GM23248 (cell line): ENCODE measurements at regions not wholly inside any gene's neighbourhood (a gene's known extent, or its start where the extent isn't known, plus 50 kb on each side); places are given as distances from the start of the nearest gene placed in this dataset.

Experiments used
- DNase-seq: peaks from one replicate; pipeline ENCODE4 v3.0.0-alpha.2; 2015
- H2AFZ ChIP-seq: fragments of 200-600 bp; sonication (generic); 2 replicates; pipeline ENCODE4 v1.6.1; 2016; ENCODE audit warnings: antibody characterized with exemption
- H3F3A ChIP-seq: fragments of 200-600 bp; sonication (generic); 2 replicates; pipeline ENCODE4 v1.6.1; 2016; ENCODE audit warnings: mild to moderate bottlenecking, antibody characterized with exemption, mixed run types; ENCODE audit not compliant: insufficient read depth
- H3K27ac ChIP-seq: fragments of 200-600 bp; sonication (generic); 2 replicates; pipeline ENCODE4 v1.5.1; 2016; ENCODE audit warnings: mild to moderate bottlenecking
- H3K27me3 ChIP-seq: fragments of 200-600 bp; sonication (generic); replicated peaks from 2 replicates; pipeline ENCODE4 v1.6.1; 2016; ENCODE audit warnings: mild to moderate bottlenecking; ENCODE audit not compliant: insufficient read depth
- H3K36me3 ChIP-seq: fragments of 200-600 bp; sonication (generic); 2 replicates; pipeline ENCODE4 v1.6.1; 2016; ENCODE audit warnings: low read depth, mild to moderate bottlenecking
- H3K4me1 ChIP-seq: fragments of 200-600 bp; sonication (generic); 2 replicates; pipeline ENCODE4 v1.6.1; 2016; ENCODE audit warnings: mild to moderate bottlenecking; ENCODE audit not compliant: insufficient read depth
- H3K4me2 ChIP-seq: fragments of 200-600 bp; sonication (generic); one replicate; pipeline ENCODE4 v1.6.1; 2016; ENCODE audit warnings: mild to moderate bottlenecking; ENCODE audit not compliant: unreplicated experiment
- H3K4me3 ChIP-seq: fragments of 200-600 bp; sonication (generic); 2 replicates; pipeline ENCODE4 v1.5.1; 2016; ENCODE audit warnings: mild to moderate bottlenecking
- H3K79me2 ChIP-seq: fragments of 200-600 bp; sonication (generic); 2 replicates; pipeline ENCODE4 v1.6.1; 2016; ENCODE audit warnings: mild to moderate bottlenecking; ENCODE audit not compliant: insufficient read depth
- H3K9ac ChIP-seq: fragments of 200-600 bp; sonication (generic); 2 replicates; pipeline ENCODE4 v1.6.1; 2016; ENCODE audit warnings: mild to moderate bottlenecking
- H3K9me2 ChIP-seq: fragments of 200-600 bp; sonication (generic); 2 replicates; pipeline ENCODE4 v1.6.1; 2016; ENCODE audit warnings: mixed run types, mild to moderate bottlenecking, moderate library complexity; ENCODE audit not compliant: insufficient read depth
- H3K9me3 ChIP-seq: fragments of 200-600 bp; sonication (generic); one replicate; pipeline ENCODE4 v1.6.1; 2017; ENCODE audit warnings: low read depth
- H4K20me1 ChIP-seq: fragments of 200-600 bp; sonication (generic); 2 replicates; pipeline ENCODE4 v1.6.0; 2016; ENCODE audit not compliant: insufficient read depth
- EZH2 ChIP-seq: fragments of 200-600 bp; sonication (generic); IDR thresholded peaks from 2 replicates; pipeline ENCODE4 v1.6.1; 2018; ENCODE audit warnings: antibody characterized with exemption, mild to moderate bottlenecking; ENCODE audit not compliant: insufficient read depth, poor library complexity, severe bottlenecking
- EZH2phosphoT487 ChIP-seq: fragments of 200-600 bp; sonication (generic); IDR thresholded peaks from 2 replicates; pipeline ENCODE4 v1.6.1; 2018; ENCODE audit warnings: antibody characterized with exemption, moderate library complexity, mild to moderate bottlenecking, low read depth; ENCODE audit not compliant: insufficient read depth
- WGBS, 2 experiments: methylation state at CpG; one replicate each; pipeline ENCODE4 v1.1.6; 2015 to 2017; ENCODE audit warnings: low lambda C conversion rate in 2 of 2, low coverage in 1 of 2; ENCODE audit errors: missing lambda C conversion rate in 2 of 2; 5-methylcytosine and 5-hydroxymethylcytosine counted together
- in situ Hi-C: fragments of 300-500 bp; cut with MboI; formaldehyde crosslinking; loops from 2 replicates; pipeline ENCODE4 v1.15.0; 2020

DNA sequence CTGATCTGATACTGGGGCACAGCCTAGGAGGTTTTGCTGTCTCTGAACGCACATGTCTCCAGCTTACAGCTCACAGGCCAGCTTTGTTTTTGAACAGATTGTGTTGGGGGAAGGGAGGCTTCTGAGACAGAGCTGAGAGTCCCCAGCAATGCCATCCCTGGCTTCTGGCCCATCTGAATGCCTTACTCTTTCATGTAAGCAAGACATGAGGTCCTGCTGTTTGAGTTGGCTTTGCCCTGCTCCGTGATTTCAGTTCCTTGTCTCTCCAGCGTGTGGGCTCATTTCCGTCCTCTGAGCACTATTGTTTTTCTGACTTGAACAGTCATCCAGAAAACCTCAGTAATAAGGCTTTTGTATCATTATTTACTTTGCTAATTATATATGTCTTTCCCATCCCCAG is 194.9 kb upstream of the TNP1 start:
- Histone ChIP-seq H3F3A (peaks cover 17% of the 10 kb centered on the region; the same call in 1 of the 2 replicates), H3K9ac (no peak overlapping the region), H3K9me2 (no peaks in the 10 kb centered on the region), H2AFZ (peak overlapping the region; percentile 71), H4K20me1 (no peaks in the 10 kb centered on the region), H3K79me2 (no peaks in the 10 kb centered on the region), H3K36me3 (no peaks in the 10 kb centered on the region), H3K9me3 (no peaks in the 10 kb centered on the region), H3K27me3 (no peaks in the 10 kb centered on the region), H3K4me3 (no peak overlapping the region), H3K4me2 (peak overlapping the region; percentile 16), H3K4me1 (peaks cover 25% of the 10 kb centered on the region), H3K27ac (0 out of 2 replicates have a peak overlapping the region, but pooled peaks have one; percentile 12)
- WGBS, 2 experiments, result 13 to 18% methylated on average over 4 of the region's 4 CpGs
- TF ChIP-seq EZH2 (no peak), EZH2phosphoT487 (no peak)
- in situ Hi-C loops, result no loop called here
- peak; percentile 62 for DNase-seq

DNA sequence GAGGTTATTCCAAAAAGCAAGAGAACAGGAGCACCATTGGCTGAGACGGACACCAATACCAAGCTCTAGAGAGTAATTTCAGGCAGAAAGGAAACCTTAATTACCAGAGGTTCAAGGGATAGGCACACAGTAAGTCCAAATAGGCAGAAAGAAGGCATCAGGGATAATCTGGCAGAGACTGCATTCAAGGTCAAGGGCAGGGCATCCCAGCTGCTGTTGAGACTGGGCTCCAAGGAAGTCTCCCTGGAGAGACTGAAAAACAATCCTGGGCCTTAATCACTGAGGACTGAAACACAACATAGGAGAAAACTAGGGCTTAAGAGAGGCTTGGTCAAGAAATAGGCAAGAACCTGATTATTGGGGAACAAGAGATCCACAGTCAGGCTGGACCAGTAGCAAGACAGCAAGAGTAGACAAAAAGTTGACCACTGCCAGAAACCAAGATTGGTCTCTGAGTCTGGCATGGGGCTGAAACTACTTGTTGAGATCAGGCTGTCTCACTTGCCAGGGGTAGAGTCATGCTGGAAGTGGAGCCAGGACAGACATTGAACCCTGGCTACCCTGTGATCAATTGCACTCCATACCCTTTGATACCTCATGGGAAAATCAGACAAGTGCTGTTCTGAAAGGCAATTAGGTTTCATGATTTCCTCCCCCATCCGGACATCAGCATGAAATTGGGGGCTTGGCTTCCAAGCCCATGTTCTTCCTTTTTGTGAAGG is 193.2 kb upstream of the TNP1 start:
- TF ChIP-seq EZH2phosphoT487 (no peak), EZH2 (no peak)
- Histone ChIP-seq H3K27me3 (0 out of 2 replicates have a peak, but pooled peaks cover 6% of the 10 kb centered on the region), H3F3A (peaks cover 17% of the 10 kb centered on the region; the same call in 1 of the 2 replicates), H2AFZ (no peak overlapping the region), H3K27ac (no peak overlapping the region), H3K9me2 (no peaks in the 10 kb centered on the region), H3K36me3 (no peaks in the 10 kb centered on the region), H3K9ac (no peak overlapping the region), H3K79me2 (no peaks in the 10 kb centered on the region), H3K9me3 (no peaks in the 10 kb centered on the region), H4K20me1 (no peaks in the 10 kb centered on the region), H3K4me2 (no peak overlapping the region), H3K4me3 (no peak overlapping the region), H3K4me1 (peaks cover 17% of the 10 kb centered on the region)
- in situ Hi-C loops, result no loop called here
- no peak for DNase-seq
- WGBS, 2 experiments, result 96 to 97% methylated on average over 2 of the region's 2 CpGs

DNA sequence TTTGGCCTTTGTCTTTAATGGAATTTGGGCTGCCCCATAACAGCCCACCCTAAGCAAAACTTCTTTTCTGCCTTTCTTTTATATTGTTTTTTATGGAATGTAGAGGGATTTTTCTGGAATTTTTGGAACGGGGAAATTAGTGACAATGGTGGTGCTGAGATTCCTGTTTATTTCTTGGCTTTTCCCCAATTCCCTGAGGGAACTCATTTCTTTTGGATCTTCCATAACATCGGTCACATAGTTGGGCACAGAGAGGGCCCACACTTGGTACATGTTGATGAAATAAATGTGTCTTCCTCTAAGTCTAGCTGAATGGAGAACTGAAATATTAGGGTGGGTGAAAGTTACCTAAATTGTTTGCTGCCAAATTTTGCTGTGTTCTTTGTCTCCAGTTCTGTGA is 191.6 kb upstream of the TNP1 start:
- Histone ChIP-seq H3K27ac (no peak overlapping the region), H3K9me2 (no peaks in the 10 kb centered on the region), H3K36me3 (no peaks in the 10 kb centered on the region), H4K20me1 (no peaks in the 10 kb centered on the region), H3K4me2 (no peak overlapping the region), H3K79me2 (no peaks in the 10 kb centered on the region), H2AFZ (no peak overlapping the region), H3K9ac (no peak overlapping the region), H3K4me3 (no peak overlapping the region), H3K9me3 (no peaks in the 10 kb centered on the region), H3K4me1 (peaks cover 17% of the 10 kb centered on the region), H3F3A (peaks cover 17% of the 10 kb centered on the region; the same call in 1 of the 2 replicates), H3K27me3 (0 out of 2 replicates have a peak, but pooled peaks cover 6% of the 10 kb centered on the region)
- WGBS, 2 experiments, result 63 to 71% methylated on average over 2 of the region's 2 CpGs
- in situ Hi-C loops, result no loop called here
- no peak for TF ChIP-seq EZH2phosphoT487
- TF ChIP-seq EZH2, result no peak
- no peak for DNase-seq

DNA sequence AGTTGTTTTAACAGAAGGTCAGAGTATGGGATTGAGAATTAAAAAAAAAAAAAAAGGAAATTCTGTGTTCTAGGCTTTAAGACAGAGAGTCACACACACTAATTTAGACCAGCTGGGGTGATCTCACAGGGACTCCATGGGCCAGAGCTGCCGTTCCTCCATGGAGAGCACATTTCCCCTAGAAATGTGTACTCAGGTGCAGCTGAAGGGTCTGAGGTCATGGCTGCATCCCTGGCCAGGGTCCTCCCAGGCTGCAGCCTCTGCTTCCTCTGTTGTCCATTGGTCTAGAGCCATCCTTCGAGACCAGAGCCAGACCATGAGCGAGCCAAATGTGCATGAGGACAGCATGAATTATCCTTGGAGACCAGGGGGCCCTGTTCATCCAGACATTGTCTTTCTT is 190.1 kb upstream of the TNP1 start:
- Histone ChIP-seq H2AFZ (no peak overlapping the region), H4K20me1 (no peaks in the 10 kb centered on the region), H3K9me3 (no peaks in the 10 kb centered on the region), H3K27ac (no peak overlapping the region), H3K4me3 (no peak overlapping the region), H3K9me2 (no peaks in the 10 kb centered on the region), H3K4me2 (no peak overlapping the region), H3K36me3 (no peaks in the 10 kb centered on the region), H3K79me2 (no peaks in the 10 kb centered on the region), H3K9ac (no peak overlapping the region), H3K27me3 (0 out of 2 replicates have a peak, but pooled peaks cover 6% of the 10 kb centered on the region), H3F3A (peaks cover 9% of the 10 kb centered on the region; the same call in 1 of the 2 replicates), H3K4me1 (peaks cover 10% of the 10 kb centered on the region)
- 39 to 55% methylated on average over 3 of the region's 3 CpGs for WGBS, 2 experiments
- in situ Hi-C loops, result no loop called here
- TF ChIP-seq EZH2phosphoT487 (no peak), EZH2 (no peak)
- peak; percentile 48 for DNase-seq
